Right forelimb (tissue), 1 donor: ENCODE measurements at regions not wholly inside any gene's neighbourhood (a gene's known extent, or its start where the extent isn't known, plus 50 kb on each side); places are given as distances from the start of the nearest gene placed in this dataset.
A peak's percentile ranks its signal among the peaks of the same experiment; 100 is the strongest.

ENCODE experiments used
- DNase-seq: peaks from one replicate; pipeline ENCODE4 v3.0.0-alpha.2; 2018

DNA sequence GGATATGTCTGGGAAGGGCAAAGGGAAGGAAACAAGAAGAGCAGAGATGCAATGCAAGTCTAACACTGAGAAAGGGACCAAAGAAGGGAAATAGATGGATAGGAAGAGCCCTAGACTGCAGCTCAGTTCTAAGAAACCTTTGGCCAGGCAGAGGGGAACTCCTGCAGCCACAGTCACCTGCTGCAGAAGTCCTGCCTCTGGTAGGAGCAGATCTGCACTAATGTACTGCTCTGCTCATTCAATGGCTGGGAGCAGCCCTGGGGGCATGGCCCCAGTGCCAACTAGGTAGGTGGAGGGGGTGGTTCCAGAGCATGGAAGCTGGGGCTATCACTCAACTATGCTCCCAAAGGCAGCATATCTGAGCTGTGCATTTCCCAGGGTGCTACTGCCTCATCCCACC is 388.9 kb downstream of the PCNX1 start:
- no peak for DNase-seq

DNA sequence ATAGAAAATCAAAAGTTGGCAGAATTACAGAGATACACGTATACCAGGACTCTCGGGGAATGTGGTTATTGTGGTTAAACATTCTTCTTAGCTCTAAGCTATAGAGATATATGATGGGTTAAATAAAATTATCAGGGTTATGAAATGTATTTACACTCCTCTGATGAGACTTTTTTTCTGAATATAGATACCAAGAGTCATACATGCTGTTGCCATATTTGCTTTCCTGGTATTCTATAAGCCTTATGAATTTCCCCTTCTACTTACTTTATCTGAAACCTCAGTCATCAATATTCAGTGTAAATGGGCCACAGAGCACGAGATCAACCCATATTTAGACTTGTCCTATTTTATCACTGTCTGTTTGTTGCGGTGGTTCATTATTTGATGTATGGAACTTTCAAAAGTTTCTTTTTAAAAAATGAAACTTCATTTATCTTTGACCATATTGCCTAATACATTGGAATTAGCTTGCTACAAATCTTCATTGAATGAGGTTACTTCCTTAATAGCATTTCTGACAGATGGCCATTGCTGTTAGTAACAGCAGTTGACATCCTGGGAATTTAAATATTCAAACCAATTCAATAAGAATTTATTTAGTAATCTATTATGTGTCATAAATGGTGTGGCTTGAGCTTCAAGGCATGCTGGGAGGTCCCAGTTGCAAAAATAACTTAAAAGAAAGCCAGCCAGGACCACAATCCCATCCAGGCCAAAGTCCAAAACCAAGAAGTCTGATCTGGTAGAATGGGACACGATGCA is 393.5 kb downstream of the PCNX1 start:
- DNase-seq, result no peak

DNA sequence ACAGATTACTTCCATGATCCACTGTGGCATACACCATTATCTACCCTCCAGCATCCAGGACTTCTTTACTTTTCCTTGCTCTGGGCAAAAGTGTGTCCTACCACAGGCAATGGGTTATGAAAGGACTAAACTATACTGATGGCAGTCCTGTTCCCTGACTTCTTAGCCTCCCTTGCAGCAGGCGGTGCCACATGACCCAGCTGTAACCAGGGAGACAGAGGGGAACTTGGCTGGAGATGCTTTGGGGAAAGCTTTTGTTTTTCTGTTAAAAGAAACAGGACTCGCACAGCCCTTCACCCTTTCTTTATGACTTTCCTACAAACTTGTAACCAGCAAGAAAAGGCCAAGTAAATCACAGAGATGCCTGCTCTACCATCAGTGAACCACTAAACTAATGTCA is 394.4 kb downstream of the PCNX1 start:
- DNase-seq, result no peak

DNA sequence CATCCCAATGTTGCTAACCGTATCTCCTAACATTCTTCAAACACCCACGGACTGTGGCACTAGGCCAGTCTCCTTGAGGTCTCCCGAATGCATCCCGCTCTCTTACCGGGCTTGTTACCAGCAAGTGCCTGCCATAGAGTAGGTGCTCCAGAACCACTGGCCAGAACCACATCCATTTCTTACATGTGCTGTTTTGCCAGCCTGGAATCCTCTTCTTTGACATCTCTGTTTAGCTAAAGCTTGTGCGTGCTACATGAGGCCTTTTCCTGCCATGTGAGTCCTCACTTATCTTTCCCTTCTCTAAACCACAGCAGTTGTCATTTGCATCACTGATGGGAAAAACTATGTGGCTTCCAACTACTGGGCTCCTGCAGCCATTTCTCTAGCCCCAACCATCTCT is 397.4 kb downstream of the PCNX1 start:
- no peak for DNase-seq

DNA sequence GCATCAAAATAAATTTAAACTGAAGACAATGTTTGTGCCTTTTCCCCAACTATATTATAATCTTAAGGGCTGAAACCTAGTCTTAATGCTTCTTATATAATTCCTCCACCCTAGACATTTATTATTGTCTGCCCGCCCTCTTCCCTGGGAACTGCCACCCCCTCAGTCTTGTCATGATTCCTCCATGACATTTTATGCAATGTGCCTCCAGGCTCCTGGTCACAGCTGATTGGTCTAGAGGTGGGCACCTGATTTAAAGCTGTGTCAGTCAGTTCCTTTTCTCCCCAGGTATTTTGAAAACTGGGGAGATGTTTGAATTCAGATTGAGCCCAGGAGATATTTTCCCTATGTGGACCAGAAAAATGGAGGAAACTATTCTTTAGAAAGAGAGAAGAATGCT is 401.4 kb downstream of the PCNX1 start:
- DNase-seq, result no peak

DNA sequence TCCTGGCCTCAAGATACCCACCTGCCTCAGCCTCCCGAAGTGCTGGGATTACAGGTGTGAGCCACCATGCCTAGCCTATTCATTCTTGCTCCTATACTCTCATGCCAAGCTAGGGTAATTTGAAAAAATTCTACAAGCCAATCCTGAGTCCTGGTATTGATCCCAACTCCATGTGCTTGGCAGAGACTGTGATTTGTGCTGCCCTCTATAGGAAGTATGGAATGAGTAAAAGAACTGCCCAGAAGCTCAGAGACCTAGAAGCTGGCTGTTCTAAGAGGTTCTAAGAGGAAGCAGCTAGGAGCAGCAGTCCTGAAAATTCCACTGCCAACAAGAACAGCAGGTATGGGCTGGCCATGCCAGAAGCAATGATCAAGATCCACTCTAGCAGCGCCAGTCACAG is 402.5 kb downstream of the PCNX1 start:
- no peak for DNase-seq

DNA sequence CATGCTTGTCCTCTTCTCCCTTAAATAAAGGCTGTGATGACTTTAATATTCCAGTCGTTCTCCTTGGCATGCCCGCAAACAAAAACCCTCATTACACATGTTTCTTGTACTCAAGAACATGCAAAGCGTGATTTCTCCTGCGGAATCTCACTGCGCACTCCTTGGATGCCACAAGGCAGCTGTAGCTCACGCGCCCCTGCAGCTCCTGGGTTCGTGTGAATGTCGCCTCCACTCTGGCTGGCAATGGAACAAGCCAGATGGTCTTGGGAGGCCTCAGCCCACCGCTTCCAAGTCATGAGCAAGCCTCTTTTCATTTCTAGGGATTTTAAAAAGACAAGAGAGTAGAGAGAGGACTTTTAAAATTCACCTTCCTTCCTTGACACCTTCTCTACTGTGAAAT is 403.8 kb downstream of the PCNX1 start:
- no peak for DNase-seq

DNA sequence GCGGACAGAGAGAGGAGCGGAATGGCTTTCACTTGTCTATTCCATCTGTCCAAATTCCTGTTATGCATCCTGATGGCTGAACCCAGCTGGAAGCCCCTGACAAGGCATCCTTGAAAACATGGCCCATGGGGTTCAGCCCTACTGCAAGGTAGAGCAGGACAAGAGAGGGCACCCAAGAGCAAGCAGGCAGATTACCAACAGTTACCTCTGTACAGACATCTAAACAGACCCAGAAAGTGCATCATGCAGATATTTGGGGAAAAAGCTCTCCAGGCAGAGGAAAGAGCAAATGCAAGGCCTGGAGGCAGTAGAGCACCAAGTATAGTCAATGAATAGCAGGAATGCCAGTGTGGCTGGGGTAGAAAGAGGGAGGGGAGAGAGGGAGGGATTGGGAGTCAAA is 407.5 kb downstream of the PCNX1 start:
- no peak for DNase-seq

DNA sequence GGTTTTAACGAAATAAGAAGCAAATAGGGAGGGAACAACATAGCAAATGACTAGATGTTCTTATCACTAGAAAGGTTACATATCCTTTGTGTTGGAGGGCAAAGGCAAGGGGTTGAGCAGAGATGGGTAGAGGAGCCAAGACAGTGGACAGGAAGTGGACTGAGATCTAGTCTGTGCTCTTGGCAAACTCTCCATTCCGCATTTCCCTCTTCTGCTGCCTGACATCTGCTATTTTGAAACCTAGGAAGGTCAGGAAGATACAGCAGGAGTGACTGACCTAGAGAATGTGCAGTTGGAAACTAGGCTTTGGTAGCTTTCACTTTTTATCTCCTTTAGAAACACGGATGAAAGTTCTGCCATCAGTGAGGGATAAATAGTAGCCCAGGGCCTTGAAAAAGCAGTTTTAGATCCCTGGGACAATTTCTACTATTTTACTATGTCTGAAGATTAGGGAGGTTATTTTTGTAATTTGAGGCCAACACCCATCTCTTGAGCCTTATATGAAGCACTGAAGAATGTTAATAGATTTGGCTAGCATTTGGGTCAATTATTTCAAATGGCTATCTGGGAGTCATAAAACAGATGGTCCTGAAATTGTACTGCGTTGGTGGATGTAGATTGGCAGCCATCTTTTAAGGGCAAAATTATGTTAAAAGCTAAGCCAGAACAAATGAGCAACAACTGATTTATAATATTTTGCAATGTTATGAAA is 410.3 kb downstream of the PCNX1 start:
- DNase-seq, result no peak

DNA sequence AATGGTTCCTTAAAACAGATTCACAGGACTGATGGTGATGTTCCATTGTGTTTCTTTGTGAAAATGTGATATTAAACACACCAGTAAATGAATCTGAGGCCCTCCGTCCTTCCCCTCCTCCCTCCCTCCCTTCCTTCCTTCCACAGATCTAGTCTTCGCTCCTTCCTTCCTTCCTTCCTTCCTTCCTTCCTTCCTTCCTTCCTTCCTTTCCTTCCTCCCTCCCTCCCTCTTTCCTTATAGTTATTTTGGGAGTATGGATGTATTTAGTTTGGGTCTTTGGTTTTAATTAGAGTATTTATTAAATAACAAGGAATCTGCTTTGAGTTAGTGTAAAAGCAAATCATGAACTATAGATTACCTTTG is 410.8 kb downstream of the PCNX1 start:
- DNase-seq, result no peak

DNA sequence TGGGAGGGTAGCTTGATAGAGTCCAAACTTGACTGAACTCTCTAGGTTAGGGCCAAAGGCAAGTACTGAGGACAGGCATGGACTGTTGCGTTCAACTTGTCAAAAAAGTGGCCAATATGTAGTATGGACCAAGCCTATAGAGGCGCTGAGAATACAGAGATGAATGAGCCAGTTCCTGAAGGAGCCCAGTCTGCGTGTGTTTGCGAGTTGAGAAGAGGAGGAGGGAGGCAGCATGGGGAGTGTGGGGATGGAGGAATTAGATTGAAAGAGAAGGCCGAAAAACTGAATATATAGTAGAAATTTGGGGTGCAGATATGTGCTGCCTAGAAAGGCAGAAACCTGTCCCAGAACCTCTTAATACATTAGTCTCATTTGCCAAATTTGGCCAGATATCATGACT is 412.4 kb downstream of the PCNX1 start:
- no peak for DNase-seq

DNA sequence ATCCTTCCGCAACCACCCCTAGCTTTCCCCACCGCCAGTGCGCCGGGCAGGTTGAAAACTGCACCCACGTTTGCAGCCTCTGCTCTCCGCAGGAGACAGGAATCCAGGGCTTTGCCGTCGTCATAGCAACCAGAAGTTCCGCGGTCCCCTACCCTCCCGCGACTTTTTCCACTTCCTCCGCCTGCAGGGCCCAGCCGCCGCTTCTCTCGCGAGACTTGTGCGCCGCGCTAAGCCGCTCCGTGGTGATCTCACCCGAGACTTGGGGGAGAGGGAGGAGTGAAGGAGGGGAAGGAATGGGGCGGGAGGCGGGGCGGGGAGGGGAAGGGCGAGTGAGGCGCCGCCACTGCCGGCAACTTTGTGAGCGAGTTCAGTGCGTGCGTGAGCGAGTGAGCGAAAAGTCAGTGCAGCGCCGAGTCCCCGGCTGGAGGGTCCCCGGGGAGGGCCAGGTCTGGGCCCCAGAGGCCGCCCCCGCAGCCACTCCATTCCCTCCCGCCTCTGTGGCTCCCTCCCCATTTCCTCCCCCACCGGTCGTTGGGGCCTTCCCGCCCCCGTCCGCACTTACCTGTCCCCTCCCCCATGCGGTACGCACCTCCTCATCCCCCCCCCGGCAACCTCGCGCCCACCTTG is 413.0 kb downstream of the PCNX1 start, which contains the start of gene SIPA1L1:
SIPA1L1 (plus strand) TSS at position 370 of the 627 bp plus-strand sequence.
- DNase-seq, result peak; percentile 99

DNA sequence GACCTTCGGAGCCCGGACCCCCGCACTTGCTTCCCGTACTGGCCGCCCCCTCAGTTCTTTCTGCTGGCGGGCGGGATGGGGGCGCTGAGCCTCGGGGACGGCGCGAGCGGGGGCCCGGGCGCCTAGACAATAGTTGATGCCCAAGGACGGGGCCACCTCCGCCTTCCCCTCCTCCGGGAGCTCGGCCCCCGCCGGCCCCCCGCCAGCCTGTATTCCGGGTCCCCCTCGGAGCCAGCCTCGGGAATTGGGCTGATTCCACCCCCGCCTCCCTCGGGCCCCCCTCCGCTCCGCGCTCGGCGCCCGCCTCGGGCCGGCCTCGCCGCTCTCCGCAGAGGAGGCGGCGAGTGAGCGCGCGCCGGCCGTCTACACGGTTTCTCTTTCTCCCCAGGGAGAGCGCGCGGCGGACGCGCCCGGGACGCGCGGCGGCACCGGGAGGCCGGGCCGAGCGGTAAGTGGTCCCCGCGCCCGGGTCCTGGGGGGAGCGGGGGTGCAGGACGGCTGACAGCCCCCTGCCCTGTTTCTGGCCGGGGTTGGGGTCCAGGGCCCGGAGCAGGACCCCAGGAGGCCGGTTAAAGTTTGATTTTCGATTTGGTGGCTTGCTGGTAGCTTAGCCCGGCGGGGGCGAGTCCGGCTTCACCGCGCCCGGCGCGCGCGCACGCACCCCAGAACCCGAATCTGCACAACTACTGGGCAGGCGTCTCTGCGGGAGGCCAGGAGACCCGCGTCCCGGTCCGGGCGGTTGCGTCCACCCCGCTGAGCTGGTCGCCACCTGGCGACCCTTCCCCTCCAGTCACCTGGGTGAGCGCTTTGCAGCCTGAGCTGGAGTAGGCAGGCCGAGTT is 413.7 kb downstream of the PCNX1 start:
- DNase-seq, result peak; percentile 78

DNA sequence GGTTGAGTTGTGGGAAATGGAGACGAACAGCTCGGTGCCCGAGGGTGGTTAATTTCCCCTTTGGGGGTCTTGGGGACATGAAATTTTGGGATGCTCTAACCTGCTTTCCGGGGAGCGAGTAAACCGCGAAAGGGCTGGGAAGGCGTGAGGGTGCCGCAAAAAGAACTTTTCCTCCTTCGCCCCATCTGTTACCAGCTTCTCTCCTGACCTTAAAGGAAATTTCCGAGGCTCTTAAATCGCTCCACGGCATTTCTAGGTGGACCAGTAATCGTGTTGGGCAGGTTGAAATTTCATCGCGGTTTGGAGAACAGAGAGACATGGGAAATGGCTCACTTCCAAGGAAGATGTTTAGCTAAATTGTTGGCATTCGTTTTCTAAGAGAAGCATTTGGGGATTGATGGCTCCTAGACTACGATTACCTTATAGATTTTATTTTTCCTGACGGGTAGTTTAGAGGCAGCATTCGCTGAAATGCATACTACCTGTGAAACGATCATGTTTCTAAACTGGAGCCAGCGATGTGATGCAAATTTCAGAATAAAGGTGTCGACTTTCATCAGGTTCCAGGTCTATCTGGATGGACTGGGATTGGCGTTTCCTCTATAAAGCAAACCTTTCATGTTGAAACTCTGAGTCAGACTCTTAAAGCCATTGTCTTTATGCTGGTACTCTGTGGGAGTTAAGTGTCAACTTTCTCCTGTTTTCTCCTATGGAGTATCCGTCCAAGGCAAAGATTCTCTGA is 414.5 kb downstream of the PCNX1 start:
- peak; percentile 44 for DNase-seq

DNA sequence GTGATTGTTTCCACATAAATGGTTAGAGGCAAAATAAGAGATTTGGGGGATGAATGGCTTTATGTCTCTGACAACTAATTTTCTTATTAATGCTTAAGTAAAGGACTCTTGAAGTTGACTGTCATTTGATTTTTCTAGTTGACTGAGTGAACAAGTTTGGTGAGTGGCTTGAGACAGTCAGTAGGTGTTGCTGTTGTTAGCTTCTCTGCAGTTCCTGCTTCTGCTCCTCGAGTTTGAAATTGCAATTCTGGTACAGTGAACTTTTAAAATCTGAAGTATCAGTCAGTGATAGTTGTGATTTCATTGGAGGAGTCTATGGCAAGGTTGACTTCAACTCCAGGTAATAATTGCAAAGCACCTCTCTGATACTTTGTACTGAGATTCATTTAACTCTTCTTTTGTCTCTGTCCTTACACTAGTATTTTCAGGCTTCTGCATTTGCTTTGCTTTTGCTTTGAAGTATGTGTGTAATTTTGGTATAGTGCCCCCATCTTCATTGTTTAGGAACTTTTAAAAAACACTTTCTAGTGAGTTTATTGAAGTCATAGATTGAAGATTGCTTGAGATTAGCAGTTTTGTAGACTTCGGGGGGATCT is 415.5 kb downstream of the PCNX1 start:
- DNase-seq, result no peak

DNA sequence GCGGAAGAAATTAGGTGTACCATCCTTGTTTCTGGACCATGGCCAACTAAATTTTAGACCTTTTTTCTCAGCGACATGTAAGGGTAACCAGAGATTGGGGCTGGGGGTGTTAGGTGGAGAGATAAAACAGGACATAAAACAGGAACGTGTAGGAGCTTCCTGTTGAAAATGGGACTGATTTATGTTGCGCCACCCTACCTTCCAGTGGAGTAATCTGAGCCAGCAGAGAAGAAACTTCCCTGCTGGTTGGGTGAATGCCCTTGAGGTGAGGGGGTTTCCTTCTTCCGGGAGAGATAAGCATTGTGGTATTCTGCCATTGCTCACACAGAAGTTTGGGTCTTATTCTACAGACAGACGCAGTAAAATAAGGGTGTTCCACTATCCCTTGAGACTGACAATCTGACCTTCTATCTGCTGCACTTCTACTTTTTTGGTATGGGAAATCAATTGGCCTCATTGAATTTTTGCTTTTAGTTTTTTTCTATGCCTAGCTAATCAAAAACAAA is 417.6 kb downstream of the PCNX1 start:
- no peak for DNase-seq

DNA sequence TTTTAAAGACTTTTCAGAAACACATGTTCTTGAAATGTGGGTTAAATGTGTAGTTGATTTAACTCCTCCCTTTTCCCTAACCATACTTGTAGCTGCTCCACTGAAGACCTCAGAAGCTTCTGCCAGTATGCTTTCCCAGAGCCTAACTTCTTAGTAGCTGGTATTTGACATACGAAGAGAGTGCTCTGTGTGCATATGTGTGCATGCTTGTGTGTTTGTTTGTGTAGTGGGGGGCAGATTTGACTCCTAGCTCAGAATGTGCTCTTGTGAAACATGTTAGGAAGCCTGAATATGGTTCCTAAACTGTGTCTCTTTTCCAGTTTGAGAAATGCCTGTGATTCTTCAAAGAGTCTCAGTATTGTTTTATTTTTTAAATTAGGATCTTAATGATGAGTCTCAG is 420.4 kb downstream of the PCNX1 start:
- DNase-seq, result no peak

DNA sequence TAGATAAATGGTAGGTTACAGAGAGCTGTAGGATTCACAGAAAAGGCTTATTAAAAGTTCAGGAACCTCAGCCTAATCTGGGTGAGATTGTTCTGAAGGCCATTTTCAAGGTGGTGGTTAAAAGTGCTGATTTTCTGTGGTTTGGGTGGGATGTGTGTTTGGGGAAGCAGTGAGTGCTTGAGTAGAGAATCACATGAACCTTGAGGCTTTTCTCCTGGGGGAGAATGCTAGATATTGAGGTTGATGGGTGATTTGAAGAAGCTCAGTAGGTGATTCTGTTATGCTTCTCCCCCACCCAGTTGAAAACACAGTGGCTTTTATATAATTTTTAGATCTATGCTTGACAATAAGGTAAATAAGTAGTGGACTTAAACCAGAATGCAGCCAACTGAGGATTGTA is 420.9 kb downstream of the PCNX1 start:
- no peak for DNase-seq

DNA sequence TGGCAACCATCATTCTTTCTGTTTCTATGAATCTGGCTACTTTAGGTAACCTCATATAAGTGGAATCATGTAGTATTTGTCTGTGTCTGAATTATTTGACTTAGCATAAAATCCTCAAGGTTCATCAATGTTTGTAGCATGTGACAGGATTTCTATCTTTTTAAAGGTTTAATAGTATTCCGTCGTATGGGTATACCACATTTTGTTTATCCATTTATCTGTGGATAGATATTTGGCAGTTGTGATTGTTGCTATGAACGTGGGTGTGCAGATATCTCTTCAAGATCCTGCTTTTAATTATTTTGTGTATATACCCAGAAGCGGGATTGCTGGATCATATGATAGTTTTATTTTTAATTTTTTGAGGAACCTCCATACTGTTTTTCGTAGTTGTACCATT is 421.7 kb downstream of the PCNX1 start:
- no peak for DNase-seq

DNA sequence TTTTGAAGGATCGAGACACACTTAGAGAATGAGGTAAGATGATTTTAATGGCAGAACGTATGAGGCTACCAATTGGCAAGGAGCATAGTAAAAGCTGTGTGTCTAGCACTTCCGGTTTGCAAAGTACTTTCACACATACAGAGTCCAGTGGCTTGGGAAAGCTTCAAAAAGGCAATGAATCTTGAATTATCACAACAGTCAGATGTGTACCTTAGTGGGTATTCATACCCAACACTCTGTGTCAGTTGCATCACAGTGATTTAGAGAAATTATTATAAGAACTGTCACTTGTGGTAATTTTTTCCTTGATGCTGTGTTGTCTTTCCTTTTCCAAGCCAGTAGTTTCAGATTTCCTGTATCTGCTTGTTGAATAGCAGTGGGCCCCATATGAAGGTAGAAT is 424.1 kb downstream of the PCNX1 start:
- no peak for DNase-seq

DNA sequence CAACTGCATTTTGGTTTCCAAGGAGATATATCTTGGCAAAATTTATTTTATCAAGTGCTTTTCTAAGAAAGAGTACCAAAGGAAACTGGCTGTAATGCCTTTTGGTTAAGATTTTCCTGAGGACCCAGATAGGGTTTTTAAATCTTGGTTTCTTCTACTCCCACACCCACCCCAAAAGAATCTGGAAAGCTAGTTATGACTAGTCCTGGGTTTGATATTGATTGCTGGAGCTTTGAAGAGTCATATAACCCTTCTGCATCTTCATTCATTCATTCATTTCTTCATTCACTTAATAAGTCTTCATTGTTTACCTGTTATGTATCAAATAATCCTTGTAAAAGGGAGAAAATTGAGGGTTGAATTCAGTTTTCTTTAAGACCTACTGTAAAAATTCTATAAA is 425.2 kb downstream of the PCNX1 start:
- DNase-seq, result no peak

DNA sequence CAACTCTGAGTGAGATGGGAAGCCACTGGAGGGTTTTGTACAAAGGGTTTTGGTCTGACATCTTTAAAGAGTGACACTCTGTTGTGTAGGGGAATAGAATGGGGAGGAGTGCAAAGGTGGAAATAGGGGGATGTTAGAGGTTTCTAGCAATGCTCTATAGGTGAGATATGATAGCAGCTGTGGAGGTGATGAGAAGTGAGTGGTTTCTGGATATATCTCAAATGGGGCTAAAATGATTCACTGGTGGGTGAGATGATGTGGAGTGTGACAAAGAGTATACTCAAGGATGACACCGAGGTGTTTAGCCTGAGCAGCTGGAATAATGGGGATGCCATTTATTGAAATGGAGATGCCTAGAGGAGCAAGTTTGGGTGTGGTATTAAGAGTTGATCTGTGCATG is 426.4 kb downstream of the PCNX1 start:
- no peak for DNase-seq
